Adrenal gland (tissue), 5 donors: ENCODE measurements at regions not wholly inside any gene's neighbourhood (a gene's known extent, or its start where the extent isn't known, plus 50 kb on each side); places are given as distances from the start of the nearest gene placed in this dataset.

Experiments used
- POLR2A ChIP-seq, 2 donors: fragments of 450-650 bp; IDR thresholded peaks; one replicate each; pipeline ENCODE4 v1.6.1; 2017; ENCODE audit warnings: antibody characterized with exemption in 2 of 2, mild to moderate bottlenecking in 2 of 2, moderate library complexity in 1 of 2
- TF ChIP-seq, protein P1 (sequence below), 6 experiments: fragments of 450-650 bp in 4 of 6; fragments of 200-600 bp in 2 of 6; sonication (generic) in 1 of 6; IDR thresholded peaks; 1 replicate in 5 of 6; 2 replicates in 1 of 6; pipeline versions ENCODE4 v1.5.1 to v1.8.0; 2016 to 2021; ENCODE audit warnings: antibody characterized with exemption in 6 of 6, mild to moderate bottlenecking in 2 of 6, moderate library complexity in 1 of 6
- donor health status: DM: no; HTN: no; CAD: no.

- TF ChIP-seq, protein P1, sequence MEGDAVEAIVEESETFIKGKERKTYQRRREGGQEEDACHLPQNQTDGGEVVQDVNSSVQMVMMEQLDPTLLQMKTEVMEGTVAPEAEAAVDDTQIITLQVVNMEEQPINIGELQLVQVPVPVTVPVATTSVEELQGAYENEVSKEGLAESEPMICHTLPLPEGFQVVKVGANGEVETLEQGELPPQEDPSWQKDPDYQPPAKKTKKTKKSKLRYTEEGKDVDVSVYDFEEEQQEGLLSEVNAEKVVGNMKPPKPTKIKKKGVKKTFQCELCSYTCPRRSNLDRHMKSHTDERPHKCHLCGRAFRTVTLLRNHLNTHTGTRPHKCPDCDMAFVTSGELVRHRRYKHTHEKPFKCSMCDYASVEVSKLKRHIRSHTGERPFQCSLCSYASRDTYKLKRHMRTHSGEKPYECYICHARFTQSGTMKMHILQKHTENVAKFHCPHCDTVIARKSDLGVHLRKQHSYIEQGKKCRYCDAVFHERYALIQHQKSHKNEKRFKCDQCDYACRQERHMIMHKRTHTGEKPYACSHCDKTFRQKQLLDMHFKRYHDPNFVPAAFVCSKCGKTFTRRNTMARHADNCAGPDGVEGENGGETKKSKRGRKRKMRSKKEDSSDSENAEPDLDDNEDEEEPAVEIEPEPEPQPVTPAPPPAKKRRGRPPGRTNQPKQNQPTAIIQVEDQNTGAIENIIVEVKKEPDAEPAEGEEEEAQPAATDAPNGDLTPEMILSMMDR (IDR thresholded peaks at IDR 0.05): no peak
- TF ChIP-seq POLR2A (IDR thresholded peaks at IDR 0.05): no peak
These were observed 690.4 kb downstream of the USP25 start for GRCh38 chr21:16420031-16420724.
